ENCODE measurements at regions not wholly inside any gene's neighbourhood (a gene's known extent, or its start where the extent isn't known, plus 50 kb on each side); places are given as distances from the start of the nearest gene placed in this dataset.

DNA sequence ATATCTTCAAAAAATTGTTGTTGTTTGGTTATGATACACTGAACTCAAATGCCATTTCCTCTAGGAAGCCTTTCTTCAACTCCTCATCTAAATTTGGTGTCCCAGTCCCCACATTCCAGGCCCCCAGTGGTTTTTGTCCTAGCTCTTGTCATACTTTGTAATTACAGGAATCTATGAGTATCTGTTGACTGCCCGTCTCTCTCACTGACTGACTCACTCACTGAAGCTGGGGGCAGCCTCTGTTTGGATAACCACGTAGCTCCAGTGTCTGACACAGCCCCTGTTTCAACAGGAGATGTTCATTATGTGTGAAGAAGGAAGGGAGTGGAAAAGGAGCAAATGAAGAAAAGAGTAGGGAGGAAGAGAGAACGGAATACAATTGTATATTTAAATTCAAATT lies 284.1 kb upstream of the TENM3 start:
- peak; percentile 73 for DNase-seq (ENCODE audit: low read depth)
- H3K4me3 ChIP-seq (ENCODE audit: low read depth, low read length) = no peak overlapping the region
- TF ChIP-seq, protein P1, sequence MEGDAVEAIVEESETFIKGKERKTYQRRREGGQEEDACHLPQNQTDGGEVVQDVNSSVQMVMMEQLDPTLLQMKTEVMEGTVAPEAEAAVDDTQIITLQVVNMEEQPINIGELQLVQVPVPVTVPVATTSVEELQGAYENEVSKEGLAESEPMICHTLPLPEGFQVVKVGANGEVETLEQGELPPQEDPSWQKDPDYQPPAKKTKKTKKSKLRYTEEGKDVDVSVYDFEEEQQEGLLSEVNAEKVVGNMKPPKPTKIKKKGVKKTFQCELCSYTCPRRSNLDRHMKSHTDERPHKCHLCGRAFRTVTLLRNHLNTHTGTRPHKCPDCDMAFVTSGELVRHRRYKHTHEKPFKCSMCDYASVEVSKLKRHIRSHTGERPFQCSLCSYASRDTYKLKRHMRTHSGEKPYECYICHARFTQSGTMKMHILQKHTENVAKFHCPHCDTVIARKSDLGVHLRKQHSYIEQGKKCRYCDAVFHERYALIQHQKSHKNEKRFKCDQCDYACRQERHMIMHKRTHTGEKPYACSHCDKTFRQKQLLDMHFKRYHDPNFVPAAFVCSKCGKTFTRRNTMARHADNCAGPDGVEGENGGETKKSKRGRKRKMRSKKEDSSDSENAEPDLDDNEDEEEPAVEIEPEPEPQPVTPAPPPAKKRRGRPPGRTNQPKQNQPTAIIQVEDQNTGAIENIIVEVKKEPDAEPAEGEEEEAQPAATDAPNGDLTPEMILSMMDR (conservative IDR thresholded peaks at IDR 0.05; ENCODE audit: low read depth, low read length) = no peak

DNA sequence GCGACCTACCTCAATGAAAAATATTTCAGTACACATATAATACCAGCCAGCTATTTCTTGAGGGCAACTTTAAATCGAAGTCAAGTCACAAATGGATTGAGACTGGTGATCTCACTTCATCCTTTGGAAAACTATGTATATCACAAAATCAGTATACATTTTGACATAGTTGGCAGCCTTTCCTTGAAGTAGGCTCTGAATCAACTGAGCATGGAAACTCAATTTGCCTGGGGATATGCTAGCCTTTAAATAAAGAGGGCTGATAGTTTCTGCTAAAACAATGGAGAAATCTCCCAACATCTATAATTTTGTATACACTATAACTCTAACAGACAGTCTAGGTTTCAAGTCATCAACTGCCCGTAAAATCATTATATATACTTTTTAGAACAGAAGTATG lies 282.8 kb upstream of the TENM3 start:
- no peak overlapping the region for H3K4me3 ChIP-seq (ENCODE audit: low read depth, low read length)
- no peak for DNase-seq (ENCODE audit: low read depth)
- TF ChIP-seq, protein P1 (conservative IDR thresholded peaks at IDR 0.05; ENCODE audit: low read depth, low read length) = no peak

DNA sequence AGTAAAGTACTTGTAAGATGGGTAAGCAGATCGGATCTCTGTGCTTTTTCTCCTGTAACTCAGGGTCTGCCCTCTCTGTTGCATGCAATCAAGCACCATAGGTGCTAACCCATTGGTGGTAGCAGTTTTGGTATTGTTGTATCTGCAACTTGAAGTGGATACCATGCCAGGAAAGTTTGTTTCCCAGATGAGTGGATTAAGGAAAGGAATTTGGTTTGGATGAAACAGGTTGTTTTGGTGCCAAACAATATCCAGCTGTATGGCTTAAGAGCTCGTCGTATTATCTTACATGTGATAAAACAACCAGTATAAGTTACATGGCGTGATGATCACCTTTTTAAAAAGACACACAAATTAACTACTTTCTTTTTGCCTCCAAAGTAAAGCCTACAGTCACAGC lies 280.9 kb upstream of the TENM3 start:
- no peak overlapping the region for H3K4me3 ChIP-seq (ENCODE audit: low read depth, low read length)
- TF ChIP-seq, protein P1 (conservative IDR thresholded peaks at IDR 0.05; ENCODE audit: low read depth, low read length) = no peak
- DNase-seq (ENCODE audit: low read depth) = no peak

DNA sequence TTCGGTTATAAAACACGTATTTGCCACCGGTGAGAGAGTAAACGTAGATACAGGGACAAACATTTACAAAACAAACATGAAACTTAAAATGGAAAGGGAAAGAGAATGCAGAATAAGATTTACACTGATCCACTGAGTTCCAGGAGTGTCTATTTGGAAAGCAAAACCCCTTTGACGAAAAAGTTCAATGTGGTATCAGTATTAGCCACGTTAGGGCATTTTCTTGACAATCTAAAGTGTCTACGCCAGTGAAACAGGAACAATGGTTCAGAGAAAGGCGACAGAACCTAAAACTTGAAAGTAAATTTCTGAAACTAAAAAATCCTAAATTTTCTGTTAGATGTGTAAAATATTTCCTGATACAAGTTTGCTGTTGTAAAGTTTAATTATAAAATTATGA lies 278.5 kb upstream of the TENM3 start:
- no peak overlapping the region for H3K4me3 ChIP-seq (ENCODE audit: low read depth, low read length)
- TF ChIP-seq, protein P1 (conservative IDR thresholded peaks at IDR 0.05; ENCODE audit: low read depth, low read length) = no peak
- no peak for DNase-seq (ENCODE audit: low read depth)

DNA sequence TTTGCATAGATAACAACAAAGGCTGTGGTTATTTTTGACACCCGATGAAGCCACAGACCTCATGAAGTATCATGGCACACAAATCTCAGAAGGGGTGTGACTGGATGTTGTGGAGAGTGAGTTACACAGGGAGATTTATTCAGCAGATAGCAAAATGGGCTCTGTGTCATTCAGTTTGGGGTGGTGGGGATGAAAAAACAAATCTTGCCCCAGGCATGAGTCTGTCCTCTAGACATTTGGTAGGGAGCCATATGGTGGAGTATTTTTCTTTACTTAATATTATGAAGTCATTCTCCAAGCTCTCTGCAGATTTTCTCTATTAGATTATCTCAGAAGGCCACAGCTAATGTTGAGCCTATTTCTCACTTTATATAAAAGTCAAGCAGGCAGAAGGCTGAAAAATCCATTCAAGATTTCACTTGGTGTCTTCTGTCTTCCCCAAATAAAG lies 277.1 kb upstream of the TENM3 start:
- no peak for DNase-seq (ENCODE audit: low read depth)
- no peak overlapping the region for H3K4me3 ChIP-seq (ENCODE audit: low read depth, low read length)
- TF ChIP-seq, protein P1 (conservative IDR thresholded peaks at IDR 0.05; ENCODE audit: low read depth, low read length) = no peak

DNA sequence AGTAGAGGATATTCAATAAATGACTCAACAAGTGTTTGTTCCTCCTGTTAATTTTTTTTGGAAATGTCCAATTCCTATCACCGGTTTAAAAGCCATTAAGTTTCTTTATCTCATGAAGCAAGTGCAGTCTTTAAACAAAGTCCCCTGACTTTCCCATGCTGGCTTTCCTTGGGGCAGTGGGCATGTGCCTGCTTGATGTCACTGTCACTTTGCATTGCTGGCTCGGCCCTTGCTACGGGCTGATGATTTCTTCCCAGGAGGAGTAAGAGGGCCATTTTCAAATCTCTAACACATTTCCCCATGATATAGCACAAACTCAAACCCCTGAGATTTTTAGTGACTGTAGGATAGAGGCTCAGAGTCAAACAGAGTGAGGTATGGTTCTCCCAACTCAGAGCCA lies 275.8 kb upstream of the TENM3 start:
- no peak for DNase-seq (ENCODE audit: low read depth)
- no peak overlapping the region for H3K4me3 ChIP-seq (ENCODE audit: low read depth, low read length)
- TF ChIP-seq, protein P1 (conservative IDR thresholded peaks at IDR 0.05; ENCODE audit: low read depth, low read length) = no peak

DNA sequence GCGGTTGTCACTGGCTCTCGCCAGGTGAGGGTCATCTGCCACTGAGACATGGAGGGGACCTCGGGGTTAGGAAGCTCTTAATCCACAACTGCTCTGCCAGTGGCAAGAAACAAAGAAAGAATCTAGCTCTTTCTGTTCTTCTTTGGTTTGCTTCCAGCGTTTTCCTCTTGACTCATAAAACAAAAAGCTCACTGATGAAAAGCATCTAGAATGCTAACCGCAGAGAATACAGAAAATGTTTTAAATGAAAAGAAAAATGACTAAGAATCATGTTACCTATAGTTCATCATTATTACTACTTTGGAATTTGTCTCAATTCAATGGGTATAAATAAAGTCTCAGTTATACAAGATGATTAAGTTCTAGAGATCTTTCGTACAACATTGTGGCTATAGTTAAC lies 274.8 kb upstream of the TENM3 start:
- no peak overlapping the region for H3K4me3 ChIP-seq (ENCODE audit: low read depth, low read length)
- TF ChIP-seq, protein P1 (conservative IDR thresholded peaks at IDR 0.05; ENCODE audit: low read depth, low read length) = no peak
- no peak for DNase-seq (ENCODE audit: low read depth)

Data from epithelial cell of proximal tubule (primary cell).